ENCODE measurements at regions not wholly inside any gene's neighbourhood (a gene's known extent, or its start where the extent isn't known, plus 50 kb on each side); places are given as distances from the start of the nearest gene placed in this dataset.

GRCh38 chr2:9771481-9772017 is 71.7 kb upstream of the TAF1B start:
- no peaks in the 10 kb centered on the region for H3K27me3 ChIP-seq
- 46% methylated on average over 6 of the region's 8 CpGs for WGBS
- H3K9me3 ChIP-seq, result no peaks in the 10 kb centered on the region
- H3K27ac ChIP-seq (replicated peaks in 1 of 4), result peak overlapping the region; percentile 30 to 57 (median 46)
- peaks cover 23 to 35% (median 29%) of the 10 kb centered on the region in 4 donors for H3K4me1 ChIP-seq
- DNase-seq (ENCODE audit: extremely low spot score), result no peak
- no peaks in the 10 kb centered on the region for H3K36me3 ChIP-seq
- intact Hi-C loops (cut with DNase I), result no loop called here
- no peak overlapping the region for H3K4me3 ChIP-seq
- TF ChIP-seq POLR2A (IDR thresholded peaks at IDR 0.05; ENCODE audit: low read depth), result no peak
- no peak for TF ChIP-seq CTCF (IDR thresholded peaks at IDR 0.05)
- no peak for TF ChIP-seq EP300 (IDR thresholded peaks at IDR 0.05)
- no peak for TF ChIP-seq POLR2AphosphoS5 (IDR thresholded peaks at IDR 0.05)

GRCh38 chr2:9772035-9772998 is 71.0 kb upstream of the TAF1B start:
- intact Hi-C loops (cut with DNase I), result no loop called here
- Histone ChIP-seq H3K27me3 (no peaks in the 10 kb centered on the region), H3K36me3 (no peaks in the 10 kb centered on the region), H3K4me3 (no peak overlapping the region), H3K27ac (replicated peaks in 1 of 4) (peak overlapping the region in 1 of 4 donors; percentile 26), H3K9me3 (no peaks in the 10 kb centered on the region), H3K4me1 (peaks cover 23 to 35% (median 29%) of the 10 kb centered on the region in 4 donors)
- TF ChIP-seq POLR2A (IDR thresholded peaks at IDR 0.05; ENCODE audit: low read depth) (no peak), CTCF (IDR thresholded peaks at IDR 0.05) (no peak), POLR2AphosphoS5 (IDR thresholded peaks at IDR 0.05) (no peak), EP300 (IDR thresholded peaks at IDR 0.05) (no peak)
- 91% methylated on average over 19 of the region's 22 CpGs for WGBS
- DNase-seq (ENCODE audit: extremely low spot score), result no peak

GRCh38 chr2:9772999-9773902 is 70.0 kb upstream of the TAF1B start:
- H3K36me3 ChIP-seq, result no peaks in the 10 kb centered on the region
- no peak for TF ChIP-seq EP300 (IDR thresholded peaks at IDR 0.05)
- no peak for TF ChIP-seq POLR2AphosphoS5 (IDR thresholded peaks at IDR 0.05)
- TF ChIP-seq CTCF (IDR thresholded peaks at IDR 0.05), result no peak
- H3K4me3 ChIP-seq, result no peak overlapping the region
- H3K27me3 ChIP-seq, result no peaks in the 10 kb centered on the region
- no peak for DNase-seq (ENCODE audit: extremely low spot score)
- intact Hi-C loops (cut with DNase I), result no loop called here
- peaks cover 23 to 35% (median 29%) of the 10 kb centered on the region in 4 donors for H3K4me1 ChIP-seq
- H3K27ac ChIP-seq (replicated peaks in 1 of 4), result peak overlapping the region in 2 of 4 donors; percentile 14 to 26
- no peaks in the 10 kb centered on the region for H3K9me3 ChIP-seq
- 90% methylated on average over 20 of the region's 23 CpGs for WGBS

- intact Hi-C loops (cut with DNase I), result no loop called here
- DNase-seq (ENCODE audit: extremely low spot score), result no peak
- Histone ChIP-seq H3K27me3 (no peaks in the 10 kb centered on the region), H3K4me3 (no peak overlapping the region), H3K9me3 (no peaks in the 10 kb centered on the region), H3K27ac (replicated peaks in 1 of 4) (no peak overlapping the region), H3K4me1 (peaks cover 23 to 35% (median 29%) of the 10 kb centered on the region in 4 donors), H3K36me3 (no peaks in the 10 kb centered on the region)
- TF ChIP-seq CTCF (IDR thresholded peaks at IDR 0.05), result no peak
- TF ChIP-seq EP300 (IDR thresholded peaks at IDR 0.05), result no peak
- no peak for TF ChIP-seq POLR2A (IDR thresholded peaks at IDR 0.05; ENCODE audit: low read depth)
- TF ChIP-seq POLR2AphosphoS5 (IDR thresholded peaks at IDR 0.05), result no peak
- WGBS, result 58% methylated on average over 3 of the region's 3 CpGs
Observed at GRCh38 chr2:9773903-9774239, 69.4 kb upstream of the TAF1B start.

All from esophagus muscularis mucosa (tissue), 4 donors.